Kidney glomerular epithelial cell (primary cell): ENCODE measurements at regions not wholly inside any gene's neighbourhood (a gene's known extent, or its start where the extent isn't known, plus 50 kb on each side); places are given as distances from the start of the nearest gene placed in this dataset.

Experiments used
- DNase-seq: peaks from one replicate; lab custom pipeline; 2025; lab: John Stamatoyannopoulos, UW

- no peak for DNase-seq
These were observed 869.2 kb downstream of the TBC1D22A start for GRCh38 chr22:47631571-47632102.

- no peak for DNase-seq
These were observed 868.5 kb downstream of the TBC1D22A start for GRCh38 chr22:47630741-47631534.

GRCh38 chr22:47629791-47630655, 867.6 kb downstream of the TBC1D22A start:
- DNase-seq, result no peak

GRCh38 chr22:47629273-47629711, 866.8 kb downstream of the TBC1D22A start:
- DNase-seq, result no peak

- no peak for DNase-seq
These were observed 866.2 kb downstream of the TBC1D22A start for GRCh38 chr22:47628477-47629272.

- no peak for DNase-seq
These were observed 865.3 kb downstream of the TBC1D22A start for GRCh38 chr22:47627556-47628253.

- no peak for DNase-seq
These were observed 864.3 kb downstream of the TBC1D22A start for GRCh38 chr22:47626428-47627390.

- no peak for DNase-seq
These were observed 863.3 kb downstream of the TBC1D22A start for GRCh38 chr22:47625531-47626427.

GRCh38 chr22:47625013-47625385, 862.5 kb downstream of the TBC1D22A start:
- no peak for DNase-seq

- DNase-seq, result no peak
These were observed 862.0 kb downstream of the TBC1D22A start for GRCh38 chr22:47624252-47625012.

- no peak for DNase-seq
These were observed 861.3 kb downstream of the TBC1D22A start for GRCh38 chr22:47623763-47624148.

GRCh38 chr22:47623066-47623762, 860.8 kb downstream of the TBC1D22A start:
- no peak for DNase-seq

GRCh38 chr22:47622541-47622940, 860.1 kb downstream of the TBC1D22A start:
- DNase-seq, result no peak

- DNase-seq, result no peak
These were observed 858.8 kb downstream of the TBC1D22A start for GRCh38 chr22:47621253-47621652.

GRCh38 chr22:47620391-47620790, 857.9 kb downstream of the TBC1D22A start:
- no peak for DNase-seq

GRCh38 chr22:47619631-47620030, 857.2 kb downstream of the TBC1D22A start:
- no peak for DNase-seq

GRCh38 chr22:47618180-47619010, 855.9 kb downstream of the TBC1D22A start:
- no peak for DNase-seq
